GM23338 (cell line): ENCODE measurements at regions not wholly inside any gene's neighbourhood (a gene's known extent, or its start where the extent isn't known, plus 50 kb on each side); places are given as distances from the start of the nearest gene placed in this dataset.

ENCODE experiments used
- ATAC-seq: fragments of 200-7000 bp; cut with Tn5 transposase; 3 replicates; pipeline ENCODE4 v1.9.1; 2020
- DNase-seq: peaks from one replicate; pipeline ENCODE4 v3.0.0-alpha.2; 2015; ENCODE audit warnings: low spot score
- H2AFZ ChIP-seq: fragments of 200-600 bp; sonication (generic); 2 replicates; pipeline ENCODE4 v1.8.0; 2016; ENCODE audit warnings: antibody characterized with exemption, mild to moderate bottlenecking, moderate library complexity
- H3F3A ChIP-seq: fragments of 200-600 bp; sonication (generic); replicated peaks from 2 replicates; pipeline ENCODE4 v1.8.0; 2017; ENCODE audit warnings: antibody characterized with exemption, mixed run types, low read depth
- H3K27ac ChIP-seq: fragments of 200-600 bp; sonication (generic); 2 replicates; pipeline ENCODE4 v1.6.1; 2016; ENCODE audit warnings: low read depth
- H3K27me3 ChIP-seq: fragments of 200-600 bp; sonication (generic); 2 replicates; pipeline ENCODE4 v1.8.0; 2016; ENCODE audit warnings: mild to moderate bottlenecking, mixed run types, moderate library complexity; ENCODE audit not compliant: insufficient read depth
- H3K36me3 ChIP-seq: fragments of 200-600 bp; sonication (generic); 2 replicates; pipeline ENCODE4 v1.8.0; 2016; ENCODE audit warnings: mild to moderate bottlenecking; ENCODE audit not compliant: insufficient read depth
- H3K4me1 ChIP-seq: fragments of 200-600 bp; sonication (generic); 2 replicates; pipeline ENCODE4 v1.8.0; 2016; ENCODE audit warnings: mild to moderate bottlenecking, moderate library complexity; ENCODE audit not compliant: insufficient read depth
- H3K4me2 ChIP-seq: fragments of 200-600 bp; sonication (generic); 2 replicates; pipeline ENCODE4 v1.7.1; 2017; ENCODE audit warnings: mixed run types
- H3K4me3 ChIP-seq: fragments of 200-600 bp; sonication (generic); 2 replicates; pipeline ENCODE4 v1.6.1; 2016; ENCODE audit warnings: mixed run types
- H3K79me2 ChIP-seq: fragments of 200-600 bp; sonication (generic); replicated peaks from 2 replicates; pipeline ENCODE4 v1.8.0; 2017; ENCODE audit warnings: mild to moderate bottlenecking; ENCODE audit not compliant: insufficient read depth
- H3K9me2 ChIP-seq: fragments of 200-600 bp; sonication (generic); 2 replicates; pipeline ENCODE4 v1.8.0; 2017; ENCODE audit not compliant: insufficient read depth
- H4K20me1 ChIP-seq: fragments of 200-600 bp; sonication (generic); replicated peaks from 2 replicates; pipeline ENCODE4 v1.8.0; 2017; ENCODE audit warnings: mild to moderate bottlenecking; ENCODE audit not compliant: insufficient read depth
- H3K27ac Mint-ChIP-seq: 2 replicates; pipeline ENCODE4 v1.8.0; 2020; ENCODE audit warnings: inconsistent platforms, mild to moderate bottlenecking, moderate library complexity, mixed read lengths
- H3K27me3 Mint-ChIP-seq: 3 replicates; pipeline ENCODE4 v1.8.0; 2022; ENCODE audit warnings: low read depth, mild to moderate bottlenecking, moderate library complexity, mixed read lengths, inconsistent platforms; ENCODE audit not compliant: insufficient read depth, poor library complexity
- H3K36me3 Mint-ChIP-seq: 3 replicates; pipeline ENCODE4 v1.8.0; 2021; ENCODE audit warnings: low read depth, mild to moderate bottlenecking, inconsistent platforms, moderate library complexity, mixed read lengths
- H3K4me1 Mint-ChIP-seq: 3 replicates; pipeline ENCODE4 v1.8.0; 2020; ENCODE audit warnings: mild to moderate bottlenecking, inconsistent platforms, mixed read lengths
- H3K4me3 Mint-ChIP-seq: 3 replicates; pipeline ENCODE4 v1.8.0; 2021; ENCODE audit warnings: moderate library complexity, mild to moderate bottlenecking, inconsistent platforms, mixed read lengths
- H3K9me3 Mint-ChIP-seq: 3 replicates; pipeline ENCODE4 v1.8.0; 2020; ENCODE audit warnings: moderate library complexity, mild to moderate bottlenecking, inconsistent platforms, mixed read lengths
- CREB1 ChIP-seq: fragments of 250-450 bp; sonication (Bioruptor Pico); IDR thresholded peaks from 2 replicates; pipeline ENCODE4 v1.5.0; 2020; ENCODE audit warnings: low read depth, mild to moderate bottlenecking, moderate library complexity
- CTCF ChIP-seq, 2 experiments: fragments of 200-600 bp in 1 of 2; sonication (generic) in 1 of 2; conservative IDR thresholded peaks; 2 replicates each; pipeline versions ENCODE4 v1.5.1 to v1.6.1; 2016 to 2017; ENCODE audit warnings: antibody characterized with exemption in 2 of 2, low read depth in 2 of 2, mild to moderate bottlenecking in 2 of 2, moderate library complexity in 1 of 2
- ETS1 ChIP-seq: IDR thresholded peaks from 2 replicates; pipeline ENCODE4 v1.6.1; 2016; ENCODE audit warnings: antibody characterized with exemption
- EZH2 ChIP-seq: fragments of 200-600 bp; sonication (generic); IDR thresholded peaks from one replicate; pipeline ENCODE4 v1.8.0; 2017; ENCODE audit warnings: antibody characterized with exemption, mild to moderate bottlenecking, low read depth; ENCODE audit not compliant: unreplicated experiment
- EZH2phosphoT487 ChIP-seq: fragments of 200-600 bp; sonication (generic); IDR thresholded peaks from one replicate; pipeline ENCODE4 v1.8.1; 2018; ENCODE audit warnings: antibody characterized with exemption; ENCODE audit not compliant: unreplicated experiment
- JUNB ChIP-seq: IDR thresholded peaks from one replicate; pipeline ENCODE4 v1.6.1; 2016; ENCODE audit warnings: antibody characterized with exemption; ENCODE audit not compliant: unreplicated experiment
- NANOG ChIP-seq: IDR thresholded peaks from 2 replicates; pipeline ENCODE4 v1.6.1; 2016; ENCODE audit warnings: antibody characterized with exemption, borderline replicate concordance
- POLR2AphosphoS5 ChIP-seq: IDR thresholded peaks from 2 replicates; pipeline ENCODE4 v1.6.1; 2016; ENCODE audit warnings: antibody characterized with exemption, low read depth
- REST ChIP-seq: IDR thresholded peaks from one replicate; pipeline ENCODE4 v1.6.1; 2018; ENCODE audit warnings: antibody characterized with exemption; ENCODE audit not compliant: unreplicated experiment
- STAT1 ChIP-seq: IDR thresholded peaks from one replicate; pipeline ENCODE4 v1.6.1; 2016; ENCODE audit warnings: antibody characterized with exemption; ENCODE audit not compliant: unreplicated experiment
- ZNF462 ChIP-seq: fragments of 250-450 bp; sonication (Bioruptor Pico); IDR thresholded peaks from 2 replicates; pipeline ENCODE4 v1.5.0; 2020; ENCODE audit warnings: mild to moderate bottlenecking, moderate library complexity

- TF ChIP-seq JUNB (no peak), CTCF (conservative IDR thresholded peaks at IDR 0.05; ENCODE audit: low read depth in 2 of 2) (no peak), CREB1 (CRISPR knock-in tag) (no peak), EZH2 (no peak), ETS1 (no peak), STAT1 (no peak), NANOG (no peak), POLR2AphosphoS5 (no peak)
Measured at GRCh38 chr20:48197066-48197465, 411.8 kb upstream of the SULF2 start (continued).

- no peaks in the 10 kb centered on the region for H3K9me3 Mint-ChIP-seq
- H3K4me1 Mint-ChIP-seq = peaks cover 6% of the 10 kb centered on the region; the same call in 2 of the 3 replicates
- no peak overlapping the region for H3K27ac ChIP-seq
- H3K27me3 ChIP-seq = no peaks in the 10 kb centered on the region
- no peak overlapping the region for H3K27ac Mint-ChIP-seq
- no peak overlapping the region for H3K4me3 Mint-ChIP-seq
- H3K36me3 Mint-ChIP-seq = no peaks in the 10 kb centered on the region
- no peak overlapping the region for H2AFZ ChIP-seq
- no peaks in the 10 kb centered on the region for H4K20me1 ChIP-seq
- ATAC-seq (no peak), DNase-seq (no peak)
- H3K27me3 Mint-ChIP-seq = peaks cover 7% of the 10 kb centered on the region
- H3F3A ChIP-seq = no peaks in the 10 kb centered on the region
- no peaks in the 10 kb centered on the region for H3K36me3 ChIP-seq
- no peaks in the 10 kb centered on the region for H3K79me2 ChIP-seq
- H3K4me2 ChIP-seq = no peak overlapping the region
- H3K9me2 ChIP-seq = no peaks in the 10 kb centered on the region
- H3K4me3 ChIP-seq = no peak overlapping the region
- H3K4me1 ChIP-seq = no peaks in the 10 kb centered on the region
- TF ChIP-seq REST (no peak), POLR2AphosphoS5 (no peak), EZH2phosphoT487 (no peak), ETS1 (no peak), ZNF462 (CRISPR knock-in tag) (no peak)
Measured at GRCh38 chr20:48196486-48196885, 411.2 kb upstream of the SULF2 start.
